8988T (cell line): ENCODE measurements at regions not wholly inside any gene's neighbourhood (a gene's known extent, or its start where the extent isn't known, plus 50 kb on each side); places are given as distances from the start of the nearest gene placed in this dataset.

ENCODE experiments used
- DNase-seq: peaks from one replicate; pipeline ENCODE4 v3.0.0; 2011

DNA sequence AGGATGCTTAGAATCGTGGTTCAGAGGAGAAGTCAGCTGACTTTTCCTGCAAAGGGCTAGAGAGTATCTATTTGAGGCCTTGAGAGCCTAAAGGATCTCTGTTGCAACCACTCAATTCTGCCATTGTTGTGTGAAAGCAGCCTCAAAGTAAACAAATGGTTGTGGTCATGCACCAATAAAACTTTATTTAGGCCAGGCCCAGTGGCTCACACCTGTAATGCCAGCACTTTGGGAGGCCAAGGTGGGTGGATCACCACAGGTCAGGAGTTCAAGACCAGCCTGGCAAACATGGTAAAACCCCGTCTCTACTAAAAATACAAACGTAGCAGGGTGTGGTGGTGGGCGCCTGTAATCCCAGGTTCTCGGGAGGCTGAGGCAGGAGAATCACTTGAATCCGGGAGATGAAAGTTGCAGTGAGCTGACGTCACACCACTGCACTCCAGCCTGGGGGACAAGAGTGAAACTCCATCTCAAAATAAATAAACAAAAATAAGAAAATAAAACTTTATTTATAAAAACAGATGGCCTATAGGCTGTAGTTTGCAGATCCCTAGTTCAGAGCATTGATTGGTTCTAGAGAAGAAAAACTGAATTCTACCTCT is 135.9 kb upstream of the KLF4 start:
- DNase-seq: no peak

DNA sequence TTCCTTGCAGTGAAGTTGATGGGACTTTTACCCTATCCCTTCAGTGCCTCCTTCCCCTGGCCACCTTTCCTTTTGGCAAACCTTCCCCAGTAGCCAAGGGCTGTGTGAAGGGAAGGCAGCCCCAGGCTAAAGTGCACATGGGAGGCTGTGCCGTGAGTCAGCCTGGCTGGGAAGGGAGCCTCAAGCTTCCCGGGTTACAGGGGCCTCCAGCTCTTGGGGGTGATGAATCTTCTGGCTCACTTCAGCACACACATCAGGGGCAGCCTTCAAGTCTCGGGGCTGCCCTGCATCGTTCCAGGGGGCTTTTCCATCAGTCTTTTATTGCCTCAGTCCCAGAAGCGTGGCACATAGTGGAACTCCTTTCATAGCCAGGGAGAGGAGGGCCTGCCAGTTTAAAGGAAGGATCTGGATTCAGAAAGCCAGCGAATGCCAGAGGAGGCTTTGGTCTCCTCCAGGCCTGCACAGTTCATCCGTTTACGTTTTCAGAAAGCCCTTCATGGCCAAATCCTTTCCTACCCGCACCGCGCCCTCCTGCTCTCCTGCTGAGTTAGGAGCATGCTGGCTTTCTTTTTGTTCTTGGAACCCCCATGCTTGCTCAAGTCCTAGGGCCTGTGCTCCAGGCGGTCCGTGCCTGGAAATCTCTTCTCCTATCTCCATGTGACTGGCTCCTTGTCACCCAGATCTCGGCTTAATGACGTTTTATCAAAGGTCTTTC is 134.8 kb upstream of the KLF4 start:
- no peak for DNase-seq

DNA sequence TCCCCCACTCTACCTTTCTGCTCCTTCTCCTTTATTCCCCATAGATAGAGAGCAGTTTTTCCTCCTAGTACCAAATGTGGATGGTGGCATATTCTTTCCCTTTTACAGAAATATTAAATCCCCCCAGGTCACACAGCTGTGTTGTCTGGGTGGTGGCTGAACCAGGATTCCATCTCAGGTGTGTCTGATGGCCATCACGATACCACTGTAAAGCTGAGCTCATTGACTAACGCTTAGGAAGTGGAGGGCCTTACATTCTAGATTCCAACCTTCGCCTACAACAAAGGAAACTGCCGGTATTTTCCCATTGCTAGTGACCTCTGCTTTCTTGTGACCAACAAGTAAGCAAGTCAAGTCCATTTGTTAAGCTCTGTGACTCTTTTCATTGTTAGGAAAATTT is 131.9 kb upstream of the KLF4 start:
- no peak for DNase-seq

- DNase-seq: no peak
These were observed 131.2 kb upstream of the KLF4 start for GRCh38 chr9:107620801-107621200.

DNA sequence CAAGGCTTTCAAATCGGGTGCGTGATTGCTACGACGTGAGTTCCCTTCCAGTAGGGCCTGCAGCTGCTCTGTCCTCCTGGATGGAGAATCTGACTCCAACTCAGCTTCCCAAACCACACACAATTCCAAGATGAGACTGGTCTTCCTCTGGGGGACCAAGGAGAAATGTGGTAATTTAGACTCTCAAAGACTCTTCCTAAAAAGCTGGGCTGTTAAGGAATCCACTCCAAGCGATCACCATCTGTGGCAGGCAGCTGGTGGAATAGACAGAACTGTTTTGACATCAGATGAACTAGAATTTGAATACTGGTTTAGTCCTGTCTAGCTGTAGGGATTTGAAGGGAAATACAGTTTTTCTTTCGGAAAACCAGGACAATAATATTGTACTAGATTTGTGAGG is 130.7 kb upstream of the KLF4 start:
- no peak for DNase-seq

DNA sequence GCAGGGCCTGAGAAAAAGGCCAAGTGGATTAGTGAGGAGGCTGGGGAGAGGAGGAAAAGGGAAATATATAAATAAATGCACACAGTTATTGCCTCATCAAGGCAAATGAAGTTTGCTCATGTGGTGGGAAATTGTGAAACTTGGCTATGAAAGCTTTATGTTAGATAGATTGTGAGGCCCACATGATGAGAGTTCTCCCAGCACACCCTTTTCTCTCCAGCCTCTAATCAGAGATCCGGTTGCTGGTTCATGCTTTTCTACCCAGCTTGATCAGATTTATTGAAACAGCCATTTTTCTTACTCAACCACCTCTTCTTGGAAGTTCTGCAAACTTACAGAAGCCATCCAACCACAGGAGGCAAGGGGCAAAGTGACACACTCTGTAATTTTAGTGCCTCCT is 125.8 kb upstream of the KLF4 start:
- DNase-seq: no peak

DNA sequence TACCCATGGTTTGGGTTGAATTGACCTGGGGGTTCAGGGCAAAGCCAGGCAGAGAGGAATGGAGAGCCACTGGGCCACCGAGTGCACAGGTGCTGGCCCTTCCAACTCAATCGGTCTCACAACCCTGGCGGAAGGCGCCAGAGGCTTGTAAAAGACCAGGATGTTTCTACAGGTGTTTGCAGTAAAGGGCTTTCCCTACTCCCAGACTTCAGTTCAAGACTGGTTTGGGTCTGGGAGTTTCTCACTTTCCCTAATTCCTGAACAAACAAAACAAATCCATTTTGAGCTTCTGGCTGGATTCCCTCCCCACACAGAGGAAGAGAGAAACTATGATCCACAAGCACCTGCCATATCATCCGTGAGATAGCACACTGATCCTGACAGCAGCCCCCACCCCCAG is 125.2 kb upstream of the KLF4 start:
- DNase-seq: no peak

DNA sequence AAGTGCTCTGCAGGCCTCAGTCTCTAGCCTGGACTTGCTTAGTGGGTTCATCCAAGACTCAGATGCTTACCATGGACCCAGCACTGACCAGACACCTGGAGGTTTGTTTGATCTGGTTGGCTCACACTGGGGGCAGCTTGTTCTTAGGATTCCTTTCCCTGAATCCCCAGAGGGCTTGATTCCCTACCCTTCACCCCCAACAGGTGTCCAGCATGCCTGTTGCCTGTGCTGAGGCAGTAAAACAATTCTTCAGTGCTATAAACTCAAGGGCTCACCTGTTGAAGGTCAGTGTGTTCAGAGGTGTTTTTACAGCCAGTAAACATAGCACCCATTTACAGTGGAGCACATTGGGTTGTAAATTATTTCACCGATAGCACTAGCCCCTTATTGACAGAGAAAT is 123.8 kb upstream of the KLF4 start:
- DNase-seq: no peak

DNA sequence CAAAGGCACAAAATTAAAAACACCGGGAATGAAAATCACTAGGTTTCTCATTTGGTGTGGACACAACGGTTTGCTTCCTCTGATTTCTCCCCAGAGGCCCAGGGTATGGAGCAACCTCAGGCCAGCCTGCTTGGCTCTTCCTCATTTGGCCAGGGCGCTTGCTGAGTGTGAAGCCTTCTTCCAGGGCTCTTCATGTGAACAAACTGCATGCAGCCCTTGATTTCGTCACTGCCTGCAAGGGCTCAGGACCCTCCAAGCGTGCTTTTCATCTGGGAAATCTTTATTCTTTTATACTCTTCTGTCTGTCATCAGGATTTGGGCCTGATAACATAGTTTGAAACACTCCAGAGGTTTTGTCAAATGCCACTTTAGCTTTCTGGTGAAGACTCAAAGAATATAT is 122.6 kb upstream of the KLF4 start:
- DNase-seq: no peak

DNA sequence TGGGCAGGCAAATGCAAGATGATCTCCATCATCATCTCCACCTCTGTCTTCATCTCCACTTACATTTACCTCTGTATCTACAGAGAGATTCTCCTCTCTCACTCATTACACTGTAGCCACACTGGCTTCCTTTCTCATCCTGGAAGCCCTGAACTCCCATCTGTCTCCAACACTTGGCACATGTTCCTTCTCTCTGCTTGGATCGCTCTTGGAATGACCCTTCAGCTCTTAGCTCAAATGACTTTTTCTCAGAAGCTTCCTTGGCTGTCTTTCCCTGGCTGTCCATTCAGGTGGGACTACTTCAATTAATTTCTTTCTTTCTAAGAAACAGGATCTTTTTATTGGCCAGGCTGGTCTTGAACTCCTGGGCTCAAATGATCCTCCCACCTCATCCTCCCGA is 120.0 kb upstream of the KLF4 start:
- DNase-seq: no peak

- no peak for DNase-seq
These were observed 116.7 kb upstream of the KLF4 start for GRCh38 chr9:107606149-107606790.

DNA sequence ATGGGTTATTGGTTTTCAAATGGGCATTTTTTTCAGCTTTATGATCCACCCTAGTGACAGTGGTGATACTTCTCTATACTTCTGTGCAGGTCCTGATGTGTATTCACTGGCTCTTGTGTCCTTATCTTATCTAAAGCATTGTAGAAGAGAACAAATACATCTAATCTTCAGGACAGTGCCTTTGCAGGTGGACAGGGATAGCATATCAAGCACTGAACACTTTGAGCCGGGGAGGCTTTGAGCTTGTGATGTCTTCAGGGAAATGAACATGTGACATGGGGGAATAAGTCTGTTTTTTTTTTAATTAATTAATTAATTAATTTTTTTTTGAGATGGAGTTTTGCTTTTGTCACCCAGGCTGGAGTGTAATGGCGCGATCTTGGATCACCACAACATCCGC is 115.5 kb upstream of the KLF4 start:
- no peak for DNase-seq

DNA sequence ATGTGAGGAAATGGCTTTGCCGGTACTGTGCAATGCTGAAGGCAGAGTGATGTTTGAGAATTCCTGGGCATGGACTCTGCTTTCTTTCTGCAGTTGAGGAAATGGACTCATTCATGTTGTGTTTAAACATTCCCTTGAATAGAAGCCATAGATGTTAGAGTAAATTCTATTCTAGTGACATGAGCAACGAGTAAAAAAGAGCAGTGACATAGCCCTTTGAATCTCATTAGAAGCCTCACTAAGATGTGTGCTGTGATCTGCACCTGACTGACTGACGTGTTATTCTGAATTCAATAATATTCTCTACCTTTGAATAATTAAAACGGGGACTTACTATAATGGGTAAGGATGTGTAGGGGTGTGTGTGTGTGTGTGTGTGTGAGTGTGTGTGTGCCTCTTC is 113.7 kb upstream of the KLF4 start:
- no peak for DNase-seq

DNA sequence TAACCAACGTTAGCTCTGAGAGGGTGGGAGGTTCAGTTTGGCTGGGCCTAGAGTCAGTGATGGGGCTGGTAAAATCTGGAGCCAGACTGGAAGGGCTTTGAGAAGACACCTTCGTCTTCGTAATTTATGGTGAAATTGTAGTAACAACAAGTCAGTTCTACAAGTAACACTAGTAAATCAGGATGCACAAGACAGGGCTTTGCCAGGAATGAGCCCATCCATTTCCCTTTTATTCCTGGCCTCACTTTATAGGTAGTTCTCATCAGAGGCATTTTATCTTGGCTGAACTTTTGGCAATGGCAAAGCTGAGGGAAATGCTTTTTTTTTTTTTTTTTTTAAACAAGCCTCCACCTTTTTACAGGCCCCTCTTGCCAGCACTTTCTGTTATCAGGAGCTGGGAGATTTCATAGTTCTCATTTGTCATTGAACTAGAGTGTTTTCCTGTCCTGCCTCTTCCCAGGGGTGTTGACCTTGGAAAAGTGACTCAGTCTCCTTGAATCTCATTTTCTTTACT is 110.5 kb upstream of the KLF4 start:
- DNase-seq: no peak

- no peak for DNase-seq
These were observed 108.2 kb upstream of the KLF4 start for GRCh38 chr9:107597743-107598217.

GRCh38 chr9:107594908-107595530 is 105.5 kb upstream of the KLF4 start:
- no peak for DNase-seq

DNA sequence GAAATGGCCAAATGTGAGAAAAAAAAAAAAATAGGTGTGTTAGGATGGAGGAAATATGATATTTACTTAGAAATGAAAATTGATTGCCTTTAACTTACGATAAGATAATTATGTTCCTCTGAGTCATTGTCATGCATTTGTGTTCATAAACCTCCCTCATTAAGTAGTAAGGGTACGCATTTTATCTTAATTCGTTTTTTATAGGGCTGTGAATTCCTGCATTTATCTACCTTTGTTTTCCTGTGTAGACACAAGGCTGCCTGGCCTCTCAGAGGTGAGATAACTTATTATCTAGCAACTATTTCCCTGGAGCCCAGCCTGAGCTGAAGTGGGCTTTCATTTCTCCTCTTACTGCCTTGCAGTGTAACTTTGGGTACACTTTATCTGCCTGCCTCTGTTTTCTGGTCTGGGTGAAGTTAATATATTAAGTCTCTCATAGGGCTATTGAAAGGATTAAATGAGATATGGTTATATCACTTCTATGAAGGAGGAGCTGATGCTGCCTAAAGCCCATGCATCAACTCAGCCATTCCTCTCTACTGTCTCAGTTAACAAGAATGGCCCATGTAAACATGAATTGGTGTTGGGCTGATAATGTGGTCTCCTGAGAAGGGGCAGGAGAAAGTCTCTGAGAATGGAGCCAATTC is 103.8 kb upstream of the KLF4 start:
- DNase-seq: no peak

DNA sequence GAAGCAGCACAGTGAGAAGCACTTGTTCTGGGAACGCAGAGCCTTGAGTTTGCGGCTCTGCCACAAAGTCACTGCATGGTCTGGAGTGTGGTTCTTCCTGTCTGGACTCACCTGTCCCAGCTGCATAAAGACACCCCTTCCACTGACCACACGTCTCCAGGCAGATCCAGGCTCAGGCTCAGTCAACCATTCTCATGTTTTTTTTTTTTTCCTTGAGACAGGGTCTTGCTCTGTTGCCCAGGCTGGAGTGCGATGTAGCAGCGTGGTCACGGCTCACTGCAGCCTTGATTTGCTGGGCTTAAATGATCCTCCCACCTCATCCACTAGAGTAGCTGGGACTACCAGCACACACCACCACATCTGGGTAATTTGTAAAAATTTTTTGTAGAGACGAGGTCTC is 102.9 kb upstream of the KLF4 start:
- DNase-seq: no peak

DNA sequence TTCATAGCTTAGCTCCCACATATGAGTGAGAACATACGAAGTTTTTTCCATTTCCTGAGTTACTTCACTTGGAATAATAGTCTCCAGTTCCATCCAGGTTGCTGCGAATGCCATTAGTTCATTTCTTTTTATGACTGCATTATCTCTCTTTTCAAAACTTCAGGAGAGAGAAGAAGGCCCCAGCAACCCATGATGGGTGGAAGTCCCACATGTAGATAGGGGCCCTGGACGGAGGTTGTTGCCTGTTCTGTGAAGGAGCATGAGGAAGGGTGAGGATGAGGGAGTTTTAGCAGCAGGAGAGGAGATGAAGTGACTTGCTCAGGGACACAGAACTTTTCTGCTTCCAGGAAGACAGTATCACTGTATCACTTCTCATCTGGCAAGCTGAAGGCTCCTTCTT is 102.2 kb upstream of the KLF4 start:
- no peak for DNase-seq

DNA sequence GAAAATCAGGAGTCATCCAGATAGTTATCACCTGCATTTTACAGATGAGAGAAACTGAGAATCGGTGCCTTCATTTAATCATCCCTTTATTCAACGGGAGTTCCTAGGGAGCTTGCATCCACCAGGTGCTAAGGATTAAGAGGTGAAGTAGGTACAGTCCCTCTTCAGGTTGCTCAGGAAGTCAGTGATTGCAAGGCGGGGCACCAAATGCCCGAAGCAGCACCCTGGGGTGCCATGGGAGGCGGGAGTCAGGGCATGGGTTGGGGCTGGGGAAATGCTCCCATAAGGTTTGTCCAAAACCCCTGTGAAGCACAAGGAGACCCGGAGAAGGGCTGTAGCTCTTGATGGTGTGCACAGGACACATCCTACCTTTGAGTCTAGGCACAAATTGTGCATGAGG is 98.8 kb upstream of the KLF4 start:
- no peak for DNase-seq

- DNase-seq: no peak
These were observed 97.8 kb upstream of the KLF4 start for GRCh38 chr9:107587191-107587963.

GRCh38 chr9:107586493-107586892 is 96.9 kb upstream of the KLF4 start:
- no peak for DNase-seq

DNA sequence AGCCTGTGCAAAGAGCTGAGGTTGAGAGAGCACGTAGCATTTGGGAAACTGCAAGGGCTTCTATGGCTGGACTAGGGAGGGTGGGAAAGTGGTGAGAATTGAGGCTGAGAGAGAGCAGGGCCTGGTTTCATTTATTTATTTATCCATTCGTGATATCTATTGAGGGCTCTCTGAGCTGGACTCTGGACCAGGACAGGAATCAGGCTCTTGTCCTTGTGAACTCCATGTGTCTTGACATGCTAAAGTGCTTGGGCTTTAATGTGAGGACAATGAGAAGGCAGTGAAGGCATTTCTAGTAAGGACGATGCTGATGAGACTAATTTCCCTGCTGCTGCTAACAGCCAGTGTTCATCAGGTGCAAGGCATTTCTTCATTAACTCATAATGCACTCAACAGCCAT is 95.9 kb upstream of the KLF4 start:
- DNase-seq: no peak
